IPS-11a (cell line): ENCODE measurements at regions not wholly inside any gene's neighbourhood (a gene's known extent, or its start where the extent isn't known, plus 50 kb on each side); places are given as distances from the start of the nearest gene placed in this dataset.
"Not testable (repeated sequence)": the region's sequence is repeated elsewhere in the genome, so short reads cannot be mapped to it uniquely, and the experiment has no call there.

Experiments
- H3K4me3 ChIP-seq: one replicate; pipeline ENCODE4 v1.5.1; 2013; ENCODE audit warnings: low read depth, low read length, control low read depth

DNA sequence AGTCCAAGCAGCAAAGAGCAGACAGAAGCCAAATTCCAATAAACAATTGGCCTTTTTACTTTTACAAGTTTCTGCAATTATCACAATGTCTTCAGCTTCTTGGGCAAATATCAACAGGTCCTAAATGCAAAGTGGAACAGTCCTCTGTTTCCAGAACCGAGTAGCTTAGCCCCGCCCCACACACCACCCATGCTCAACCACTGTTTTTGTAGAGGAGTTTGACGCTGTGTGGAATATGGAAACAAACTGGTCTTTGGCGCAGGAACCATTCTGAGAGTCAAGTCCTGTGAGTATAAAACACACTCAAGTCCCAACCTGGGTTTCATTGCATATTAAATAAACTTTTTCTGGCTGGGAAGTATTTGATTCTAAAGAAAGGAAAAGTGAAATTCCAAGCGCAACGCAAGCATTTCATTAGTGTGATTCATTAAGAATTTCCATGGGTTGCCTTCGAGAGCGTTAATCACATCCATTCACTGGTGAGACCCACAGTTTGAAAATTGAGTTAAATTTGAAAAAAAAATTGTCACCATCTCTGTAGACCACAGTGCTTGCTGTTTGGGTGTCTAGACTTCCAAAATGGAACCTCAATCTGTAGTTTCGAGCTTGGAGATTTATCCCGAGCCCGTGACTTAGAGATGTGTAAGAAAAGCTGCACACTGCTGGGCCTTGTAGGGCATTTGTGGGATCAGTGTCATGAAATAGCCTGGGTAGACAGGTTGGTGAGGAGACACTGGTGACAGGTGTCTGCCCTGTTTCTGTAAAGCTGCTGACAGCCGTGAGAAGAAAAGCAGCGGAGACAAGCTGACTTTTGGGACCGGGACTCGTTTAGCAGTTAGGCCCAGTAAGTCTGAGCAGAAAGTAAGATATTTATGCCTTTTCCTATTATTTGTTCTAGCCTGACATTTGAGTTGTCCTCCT lies 96.1 kb downstream of the DAD1 start:
- H3K4me3 ChIP-seq = no peak overlapping the region

GRCh38 chr14:22491683-22492621 lies 97.1 kb downstream of the DAD1 start:
- no peak overlapping the region for H3K4me3 ChIP-seq

DNA sequence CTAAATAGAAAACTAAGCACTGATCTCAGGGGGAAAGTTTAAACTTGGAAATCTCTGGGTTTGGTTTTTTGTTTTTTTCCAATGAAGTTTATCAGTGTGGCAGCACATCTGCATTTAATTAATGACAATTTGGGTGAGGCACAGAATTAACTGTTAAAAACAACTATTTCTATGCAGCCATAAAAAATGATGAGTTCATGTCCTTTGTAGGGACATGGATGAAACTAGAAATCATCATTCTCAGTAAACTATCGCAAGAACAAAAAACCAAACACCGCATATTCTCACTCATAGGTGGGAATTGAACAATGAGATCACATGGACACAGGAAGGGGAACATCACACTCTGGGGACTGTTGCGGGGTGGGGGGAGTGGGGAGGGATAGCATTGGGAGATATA lies 98.0 kb downstream of the DAD1 start:
- not testable (repeated sequence) for H3K4me3 ChIP-seq

GRCh38 chr14:22489957-22490950 lies 98.8 kb downstream of the DAD1 start:
- no peak overlapping the region for H3K4me3 ChIP-seq

GRCh38 chr14:22489244-22489545 lies 99.8 kb downstream of the DAD1 start:
- H3K4me3 ChIP-seq = no peak overlapping the region

DNA sequence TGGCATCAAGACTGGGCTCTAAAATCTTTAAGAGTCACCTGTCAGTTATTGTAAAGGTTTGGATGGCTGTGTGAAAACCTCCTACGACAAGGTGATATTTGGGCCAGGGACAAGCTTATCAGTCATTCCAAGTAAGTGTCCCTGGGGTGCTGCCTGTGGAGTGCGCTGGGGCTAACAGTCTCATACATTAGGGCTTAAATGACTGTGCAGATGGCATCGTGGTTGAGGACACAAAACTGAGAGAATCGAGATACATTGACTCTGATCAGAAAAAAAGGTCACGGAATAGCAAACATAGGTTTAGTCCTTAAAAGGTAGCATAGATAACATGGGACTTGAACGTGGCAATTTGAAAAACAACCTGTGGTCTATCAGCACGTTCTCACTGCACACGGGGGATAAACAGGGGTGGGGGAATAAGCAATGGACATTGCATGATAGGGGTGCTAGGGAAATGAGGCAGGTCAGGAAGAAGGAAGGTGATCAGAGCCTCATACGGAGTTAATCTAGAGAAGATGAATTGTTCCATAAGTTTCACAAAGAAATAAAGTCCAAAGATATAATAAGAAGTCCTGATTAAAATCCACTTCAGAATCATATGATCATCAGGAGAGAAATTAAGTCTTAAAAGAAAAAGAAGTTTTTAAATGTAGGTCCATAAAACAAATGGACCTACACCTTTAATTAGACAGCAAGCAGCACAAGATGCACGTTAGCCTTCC lies 100.3 kb downstream of the DAD1 start:
- no peak overlapping the region for H3K4me3 ChIP-seq

- no peak overlapping the region for H3K4me3 ChIP-seq
These were observed 101.1 kb downstream of the DAD1 start for GRCh38 chr14:22487941-22488340.

DNA sequence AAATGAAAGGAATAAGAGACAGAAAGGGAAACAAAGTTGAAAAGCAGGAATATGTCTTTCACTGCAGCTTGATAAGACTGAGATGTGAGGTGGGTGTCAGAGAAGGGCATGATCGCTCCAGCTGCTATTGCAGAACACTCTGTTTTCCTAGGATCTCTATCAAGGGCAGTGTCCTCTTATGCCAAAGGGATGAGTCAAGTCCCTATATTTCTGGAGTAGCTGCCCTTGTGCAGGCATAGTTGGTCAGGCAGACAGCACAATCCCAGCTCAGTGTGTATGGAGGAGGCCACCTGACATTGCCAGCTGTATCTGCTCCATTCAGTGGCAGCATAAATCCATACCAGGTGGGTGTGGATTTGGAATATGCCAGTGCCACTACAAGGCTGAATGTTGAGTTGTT lies 101.6 kb downstream of the DAD1 start:
- H3K4me3 ChIP-seq = no peak overlapping the region

GRCh38 chr14:22486675-22487074 lies 102.3 kb downstream of the DAD1 start:
- H3K4me3 ChIP-seq = no peak overlapping the region

DNA sequence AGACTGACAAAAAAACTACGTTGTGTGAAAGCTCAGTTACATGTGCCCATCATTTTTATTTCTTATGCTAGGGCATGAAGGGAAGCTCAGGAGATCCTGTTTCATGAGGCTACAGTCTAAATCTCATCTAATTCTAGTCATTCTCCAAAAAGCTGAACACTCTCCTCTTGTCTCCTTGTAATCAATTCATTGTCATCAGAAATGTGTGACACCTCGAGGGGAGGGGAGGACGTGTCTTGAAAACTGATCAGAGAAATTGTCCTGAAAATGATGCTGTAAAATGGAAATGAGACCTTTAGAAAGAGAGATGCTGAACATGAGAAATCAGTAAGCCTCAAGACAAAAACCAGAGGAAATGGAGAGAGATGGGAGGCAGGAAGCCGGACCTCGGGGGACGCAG lies 103.4 kb downstream of the DAD1 start:
- H3K4me3 ChIP-seq = no peak overlapping the region

DNA sequence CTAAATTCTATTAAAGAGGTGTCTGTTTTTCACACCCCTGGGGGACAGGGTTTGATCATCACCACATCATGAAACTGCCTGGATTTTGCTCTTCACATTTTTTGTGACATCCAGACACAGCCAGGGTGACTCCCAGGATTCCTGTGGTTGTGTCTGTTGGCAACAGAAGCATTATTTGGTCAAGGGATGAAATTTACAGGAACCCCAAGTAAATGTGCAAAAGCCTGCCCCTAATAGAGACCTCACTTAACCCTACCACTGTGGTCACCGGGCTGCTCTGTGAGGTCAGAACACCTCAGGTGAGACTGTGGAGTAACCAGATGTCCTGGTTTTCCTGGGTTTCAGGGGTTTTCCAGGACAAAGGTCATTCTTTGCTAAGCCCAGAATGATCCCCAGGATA lies 103.8 kb downstream of the DAD1 start:
- no peak overlapping the region for H3K4me3 ChIP-seq

DNA sequence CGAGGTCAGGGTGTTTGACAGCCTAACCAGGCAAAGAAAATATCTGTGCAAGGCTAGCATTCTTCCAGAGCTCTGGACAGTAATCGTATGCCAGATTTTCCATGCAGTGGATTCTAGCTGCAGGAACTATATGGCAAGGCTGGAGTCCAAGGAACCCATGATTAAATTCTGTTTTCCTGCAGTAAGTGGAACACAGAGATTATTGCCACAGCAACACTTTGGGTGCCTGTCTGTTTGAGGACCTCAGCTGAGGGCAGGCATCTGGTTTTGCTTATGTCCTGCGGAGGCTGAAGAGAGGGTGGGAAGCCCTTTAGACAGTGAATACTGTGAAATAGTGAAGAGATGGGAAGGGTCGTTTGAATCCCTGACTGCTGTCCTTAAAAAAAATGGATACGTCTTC lies 104.4 kb downstream of the DAD1 start:
- no peak overlapping the region for H3K4me3 ChIP-seq

DNA sequence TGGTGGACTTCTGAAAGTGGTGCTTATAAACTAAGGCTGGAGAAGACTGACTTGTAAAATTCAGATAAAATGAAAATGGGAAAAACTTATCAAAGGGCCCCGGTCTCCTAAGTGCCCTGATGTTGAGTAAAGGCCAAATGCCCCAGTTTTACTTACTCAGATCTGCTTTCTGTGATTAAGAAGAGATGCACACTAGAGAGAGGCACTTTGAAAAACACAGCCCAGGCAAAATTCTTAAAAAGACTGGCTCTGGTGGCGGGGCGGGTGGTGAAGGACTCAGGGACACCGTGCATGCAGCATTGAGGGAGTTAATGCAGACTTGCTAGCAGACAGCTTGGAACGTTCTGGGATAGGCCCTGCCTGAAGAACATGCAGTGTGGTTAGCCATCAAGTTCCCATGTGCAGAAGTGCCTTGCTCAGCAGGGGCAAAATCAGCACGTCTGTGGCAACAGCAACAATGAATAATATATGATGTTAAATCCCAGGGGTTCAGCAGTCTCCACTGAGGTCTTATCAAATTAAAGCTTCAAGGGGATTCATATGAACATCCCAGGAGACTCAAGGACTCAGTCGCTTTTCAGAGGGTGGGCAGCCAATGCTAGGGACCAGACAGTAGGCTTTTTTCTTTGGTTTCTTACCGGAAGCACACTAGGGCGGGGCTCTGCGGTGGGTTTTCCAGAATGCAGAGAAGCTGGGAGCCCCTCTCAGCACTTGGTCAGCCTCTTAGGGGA lies 105.0 kb downstream of the DAD1 start:
- no peak overlapping the region for H3K4me3 ChIP-seq

- H3K4me3 ChIP-seq = no peak overlapping the region
These were observed 106.1 kb downstream of the DAD1 start for GRCh38 chr14:22482782-22483553.

DNA sequence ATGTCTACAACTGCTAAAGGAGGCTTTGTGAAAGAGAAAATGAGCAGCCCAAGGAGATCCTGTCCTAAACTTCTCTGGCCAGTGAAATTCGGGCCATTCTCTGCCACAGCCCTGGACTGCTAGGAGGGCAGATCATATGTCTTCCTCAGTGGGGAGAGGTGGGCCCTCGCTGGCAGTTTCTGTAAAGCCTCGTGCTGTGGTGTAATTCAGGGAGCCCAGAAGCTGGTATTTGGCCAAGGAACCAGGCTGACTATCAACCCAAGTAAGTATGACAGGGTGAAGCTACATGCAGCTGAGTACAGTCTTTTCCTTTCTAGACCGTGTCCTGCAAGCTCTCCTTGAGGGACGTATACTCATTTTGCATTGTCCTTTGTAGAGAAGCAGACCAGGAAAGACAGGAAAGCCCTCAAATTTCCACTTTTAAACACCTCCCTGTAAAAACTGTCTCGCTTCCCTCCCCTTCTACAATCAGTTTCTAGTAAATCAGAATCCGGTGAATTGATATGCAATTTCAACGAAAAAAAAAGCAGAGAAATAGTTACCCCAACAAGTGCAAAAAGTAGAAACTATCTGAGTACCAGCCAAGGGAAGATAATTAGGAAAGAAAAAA lies 106.8 kb downstream of the DAD1 start:
- H3K4me3 ChIP-seq = no peak overlapping the region

- no peak overlapping the region for H3K4me3 ChIP-seq
These were observed 107.5 kb downstream of the DAD1 start for GRCh38 chr14:22481546-22481945.

DNA sequence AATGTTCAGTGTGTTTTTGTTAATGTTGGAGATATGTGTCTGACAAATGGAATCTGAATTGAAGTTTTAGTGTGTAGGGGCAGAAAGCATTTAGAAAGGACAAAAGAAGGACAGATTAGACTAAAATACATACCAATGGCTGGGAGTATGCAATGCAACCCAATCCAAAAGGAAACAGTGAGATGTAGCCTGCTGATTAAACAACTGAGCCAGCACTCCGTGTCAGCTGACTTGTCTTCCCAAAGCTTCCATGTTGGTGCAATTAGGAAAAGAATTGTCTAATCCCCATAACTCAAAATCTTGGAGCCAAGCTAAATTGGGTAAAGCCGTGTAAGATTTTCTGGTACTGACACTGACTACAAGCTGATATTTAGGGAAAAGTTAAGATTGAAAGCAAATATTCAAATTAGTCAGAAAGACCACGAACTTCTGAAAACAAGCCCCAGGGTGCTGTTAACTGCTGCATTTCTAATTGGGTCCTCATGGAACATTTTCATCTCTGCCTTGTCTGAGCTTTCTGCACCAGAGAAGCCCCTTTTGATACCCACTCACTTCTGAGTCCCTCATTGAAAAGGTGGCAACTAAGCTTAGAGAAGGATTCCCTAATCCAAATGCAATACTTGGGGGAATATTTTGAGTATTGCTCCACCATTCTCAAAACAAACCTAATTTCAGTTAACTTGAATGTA lies 109.1 kb downstream of the DAD1 start:
- H3K4me3 ChIP-seq = no peak overlapping the region

GRCh38 chr14:22479132-22479531 lies 109.9 kb downstream of the DAD1 start:
- no peak overlapping the region for H3K4me3 ChIP-seq
